Liver (tissue), 3 donors: ENCODE measurements at regions not wholly inside any gene's neighbourhood (a gene's known extent, or its start where the extent isn't known, plus 50 kb on each side); places are given as distances from the start of the nearest gene placed in this dataset.

Experiments used
- FOXA1 ChIP-seq: IDR thresholded peaks from 2 replicates; pipeline ENCODE4 v1.6.1; 2016; ENCODE audit warnings: antibody characterized with exemption
- HNF4G ChIP-seq: IDR thresholded peaks from 2 replicates; pipeline ENCODE4 v1.6.1; 2016; ENCODE audit warnings: antibody characterized with exemption
- JUND ChIP-seq, 2 donors: IDR thresholded peaks; 2 replicates each; pipeline ENCODE4 v1.6.1; 2016; ENCODE audit warnings: antibody characterized with exemption in 2 of 2
- NR2F2 ChIP-seq: IDR thresholded peaks from 2 replicates; pipeline ENCODE4 v1.6.1; 2016; ENCODE audit warnings: antibody characterized with exemption
- RAD21 ChIP-seq, 2 donors: IDR thresholded peaks; 2 replicates each; pipeline ENCODE4 v1.6.1; 2016; ENCODE audit warnings: antibody characterized with exemption in 2 of 2, mild to moderate bottlenecking in 2 of 2
- RXRA ChIP-seq, 2 donors: IDR thresholded peaks; 2 replicates each; pipeline ENCODE4 v1.6.1; 2017 to 2018; ENCODE audit warnings: antibody characterized with exemption in 2 of 2, mild to moderate bottlenecking in 1 of 2
- SP1 ChIP-seq: IDR thresholded peaks from 2 replicates; pipeline ENCODE4 v1.6.1; 2018; ENCODE audit warnings: antibody characterized with exemption, mild to moderate bottlenecking
- TAF1 ChIP-seq: conservative IDR thresholded peaks from 2 replicates; pipeline ENCODE4 v1.6.1; 2016; ENCODE audit warnings: antibody characterized with exemption, mild to moderate bottlenecking
- YY1 ChIP-seq: IDR thresholded peaks from 2 replicates; pipeline ENCODE4 v1.6.1; 2016; ENCODE audit warnings: antibody characterized with exemption, mild to moderate bottlenecking
- TF ChIP-seq, protein P1 (sequence below): fragments of 150-350 bp; IDR thresholded peaks from 2 replicates; pipeline ENCODE4 v1.5.1; 2017; ENCODE audit warnings: improper control_type of control experiment, low read depth, low read length; ENCODE audit not compliant: missing input control
- TF ChIP-seq, protein P2 (sequence below): IDR thresholded peaks from 2 replicates; pipeline ENCODE4 v1.6.1; 2016; ENCODE audit warnings: antibody characterized with exemption
- TF ChIP-seq, protein P3 (sequence below): IDR thresholded peaks from 2 replicates; pipeline ENCODE4 v1.6.1; 2016; ENCODE audit warnings: antibody characterized with exemption
- TF ChIP-seq, protein P4 (sequence below): IDR thresholded peaks from 2 replicates; pipeline ENCODE4 v1.6.1; 2016; ENCODE audit warnings: antibody characterized with exemption, mild to moderate bottlenecking
- TF ChIP-seq, protein P5 (sequence below): IDR thresholded peaks from 2 replicates; pipeline ENCODE4 v1.6.1; 2016; ENCODE audit warnings: antibody characterized with exemption
- donor health status: healthy.
- donor health status: healthy.

- TF ChIP-seq, protein P1, sequence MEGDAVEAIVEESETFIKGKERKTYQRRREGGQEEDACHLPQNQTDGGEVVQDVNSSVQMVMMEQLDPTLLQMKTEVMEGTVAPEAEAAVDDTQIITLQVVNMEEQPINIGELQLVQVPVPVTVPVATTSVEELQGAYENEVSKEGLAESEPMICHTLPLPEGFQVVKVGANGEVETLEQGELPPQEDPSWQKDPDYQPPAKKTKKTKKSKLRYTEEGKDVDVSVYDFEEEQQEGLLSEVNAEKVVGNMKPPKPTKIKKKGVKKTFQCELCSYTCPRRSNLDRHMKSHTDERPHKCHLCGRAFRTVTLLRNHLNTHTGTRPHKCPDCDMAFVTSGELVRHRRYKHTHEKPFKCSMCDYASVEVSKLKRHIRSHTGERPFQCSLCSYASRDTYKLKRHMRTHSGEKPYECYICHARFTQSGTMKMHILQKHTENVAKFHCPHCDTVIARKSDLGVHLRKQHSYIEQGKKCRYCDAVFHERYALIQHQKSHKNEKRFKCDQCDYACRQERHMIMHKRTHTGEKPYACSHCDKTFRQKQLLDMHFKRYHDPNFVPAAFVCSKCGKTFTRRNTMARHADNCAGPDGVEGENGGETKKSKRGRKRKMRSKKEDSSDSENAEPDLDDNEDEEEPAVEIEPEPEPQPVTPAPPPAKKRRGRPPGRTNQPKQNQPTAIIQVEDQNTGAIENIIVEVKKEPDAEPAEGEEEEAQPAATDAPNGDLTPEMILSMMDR: no peak
- TF ChIP-seq, protein P2, sequence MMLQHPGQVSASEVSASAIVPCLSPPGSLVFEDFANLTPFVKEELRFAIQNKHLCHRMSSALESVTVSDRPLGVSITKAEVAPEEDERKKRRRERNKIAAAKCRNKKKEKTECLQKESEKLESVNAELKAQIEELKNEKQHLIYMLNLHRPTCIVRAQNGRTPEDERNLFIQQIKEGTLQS: no peak
- TF ChIP-seq TAF1 (no peak), YY1 (no peak), FOXA1 (no peak), RXRA (IDR thresholded peaks at IDR 0.05) (no peak), SP1 (no peak), HNF4G (no peak), RAD21 (IDR thresholded peaks at IDR 0.05) (no peak), JUND (IDR thresholded peaks at IDR 0.05) (no peak), NR2F2 (no peak)
- TF ChIP-seq, protein P3, sequence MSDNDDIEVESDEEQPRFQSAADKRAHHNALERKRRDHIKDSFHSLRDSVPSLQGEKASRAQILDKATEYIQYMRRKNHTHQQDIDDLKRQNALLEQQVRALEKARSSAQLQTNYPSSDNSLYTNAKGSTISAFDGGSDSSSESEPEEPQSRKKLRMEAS: no peak
- TF ChIP-seq, protein P4, sequence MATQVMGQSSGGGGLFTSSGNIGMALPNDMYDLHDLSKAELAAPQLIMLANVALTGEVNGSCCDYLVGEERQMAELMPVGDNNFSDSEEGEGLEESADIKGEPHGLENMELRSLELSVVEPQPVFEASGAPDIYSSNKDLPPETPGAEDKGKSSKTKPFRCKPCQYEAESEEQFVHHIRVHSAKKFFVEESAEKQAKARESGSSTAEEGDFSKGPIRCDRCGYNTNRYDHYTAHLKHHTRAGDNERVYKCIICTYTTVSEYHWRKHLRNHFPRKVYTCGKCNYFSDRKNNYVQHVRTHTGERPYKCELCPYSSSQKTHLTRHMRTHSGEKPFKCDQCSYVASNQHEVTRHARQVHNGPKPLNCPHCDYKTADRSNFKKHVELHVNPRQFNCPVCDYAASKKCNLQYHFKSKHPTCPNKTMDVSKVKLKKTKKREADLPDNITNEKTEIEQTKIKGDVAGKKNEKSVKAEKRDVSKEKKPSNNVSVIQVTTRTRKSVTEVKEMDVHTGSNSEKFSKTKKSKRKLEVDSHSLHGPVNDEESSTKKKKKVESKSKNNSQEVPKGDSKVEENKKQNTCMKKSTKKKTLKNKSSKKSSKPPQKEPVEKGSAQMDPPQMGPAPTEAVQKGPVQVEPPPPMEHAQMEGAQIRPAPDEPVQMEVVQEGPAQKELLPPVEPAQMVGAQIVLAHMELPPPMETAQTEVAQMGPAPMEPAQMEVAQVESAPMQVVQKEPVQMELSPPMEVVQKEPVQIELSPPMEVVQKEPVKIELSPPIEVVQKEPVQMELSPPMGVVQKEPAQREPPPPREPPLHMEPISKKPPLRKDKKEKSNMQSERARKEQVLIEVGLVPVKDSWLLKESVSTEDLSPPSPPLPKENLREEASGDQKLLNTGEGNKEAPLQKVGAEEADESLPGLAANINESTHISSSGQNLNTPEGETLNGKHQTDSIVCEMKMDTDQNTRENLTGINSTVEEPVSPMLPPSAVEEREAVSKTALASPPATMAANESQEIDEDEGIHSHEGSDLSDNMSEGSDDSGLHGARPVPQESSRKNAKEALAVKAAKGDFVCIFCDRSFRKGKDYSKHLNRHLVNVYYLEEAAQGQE: no peak
- TF ChIP-seq, protein P5, sequence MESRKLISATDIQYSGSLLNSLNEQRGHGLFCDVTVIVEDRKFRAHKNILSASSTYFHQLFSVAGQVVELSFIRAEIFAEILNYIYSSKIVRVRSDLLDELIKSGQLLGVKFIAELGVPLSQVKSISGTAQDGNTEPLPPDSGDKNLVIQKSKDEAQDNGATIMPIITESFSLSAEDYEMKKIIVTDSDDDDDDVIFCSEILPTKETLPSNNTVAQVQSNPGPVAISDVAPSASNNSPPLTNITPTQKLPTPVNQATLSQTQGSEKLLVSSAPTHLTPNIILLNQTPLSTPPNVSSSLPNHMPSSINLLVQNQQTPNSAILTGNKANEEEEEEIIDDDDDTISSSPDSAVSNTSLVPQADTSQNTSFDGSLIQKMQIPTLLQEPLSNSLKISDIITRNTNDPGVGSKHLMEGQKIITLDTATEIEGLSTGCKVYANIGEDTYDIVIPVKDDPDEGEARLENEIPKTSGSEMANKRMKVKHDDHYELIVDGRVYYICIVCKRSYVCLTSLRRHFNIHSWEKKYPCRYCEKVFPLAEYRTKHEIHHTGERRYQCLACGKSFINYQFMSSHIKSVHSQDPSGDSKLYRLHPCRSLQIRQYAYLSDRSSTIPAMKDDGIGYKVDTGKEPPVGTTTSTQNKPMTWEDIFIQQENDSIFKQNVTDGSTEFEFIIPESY: no peak
These were observed 268.2 kb upstream of the POT1 start for GRCh38 chr7:125197731-125198393.
